Colon (tissue), 2 donors: ENCODE measurements at regions not wholly inside any gene's neighbourhood (a gene's known extent, or its start where the extent isn't known, plus 50 kb on each side); places are given as distances from the start of the nearest gene placed in this dataset.

ENCODE experiments used
- FAIRE-seq: peaks from 2 replicates; lab custom pipeline; 2012; peaks lifted over from hg19 to GRCh38; lab: Jason Lieb, UNC
- donor health status: control.
- donor health status: control.

DNA sequence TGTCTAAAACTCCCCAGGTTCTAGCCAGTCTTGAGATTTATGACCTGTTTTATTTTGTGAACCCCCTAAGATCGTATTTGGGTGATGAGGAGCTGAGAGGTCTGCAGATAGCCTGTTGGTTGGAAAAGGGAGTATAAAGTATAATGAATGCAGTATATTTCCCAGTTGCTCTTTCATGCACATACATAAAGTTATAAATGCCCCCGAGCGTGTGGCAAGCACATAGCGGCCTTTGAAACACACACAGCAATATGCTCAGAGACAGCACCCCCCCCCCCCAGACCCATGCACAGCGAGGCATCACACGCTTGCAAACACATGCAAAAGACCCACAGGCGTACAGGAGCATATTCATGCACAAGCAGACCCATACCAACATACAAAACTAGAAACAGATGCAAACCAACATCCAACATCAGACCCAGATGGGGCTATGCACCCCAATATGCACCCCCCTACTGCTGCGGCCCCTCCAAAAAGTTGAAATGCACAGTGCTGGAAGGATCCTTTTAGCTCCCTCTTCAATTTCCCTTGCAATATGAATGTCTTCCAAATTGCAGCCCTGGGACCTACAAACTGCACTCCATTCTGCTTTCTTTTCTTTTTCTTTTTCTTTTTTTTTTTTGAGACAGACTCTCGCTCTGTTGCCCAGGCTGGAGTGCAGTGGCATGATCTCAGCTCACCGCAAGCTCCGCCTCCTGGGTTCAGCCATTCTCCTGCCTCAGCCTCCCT lies 82.2 kb upstream of the TBX3 start:
- FAIRE-seq, result no peak

DNA sequence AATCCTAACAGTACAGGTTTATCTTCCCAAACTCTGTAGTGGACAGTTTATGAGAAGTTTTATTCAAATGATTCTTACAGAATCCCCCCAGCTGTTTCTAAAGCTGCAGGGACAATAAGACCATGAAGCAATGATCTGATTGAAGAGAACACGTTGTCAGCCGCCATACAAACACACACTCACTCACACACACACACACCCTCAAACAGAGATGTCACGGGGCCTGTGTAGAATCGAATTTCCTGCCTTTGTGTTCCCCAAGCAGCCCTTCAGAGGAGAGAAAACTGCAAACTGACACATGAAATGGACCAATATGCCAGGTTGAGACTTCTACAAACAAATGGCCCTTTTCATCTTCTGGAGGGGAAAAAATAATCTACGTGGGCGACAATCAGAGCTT lies 80.5 kb upstream of the TBX3 start:
- FAIRE-seq, result no peak

DNA sequence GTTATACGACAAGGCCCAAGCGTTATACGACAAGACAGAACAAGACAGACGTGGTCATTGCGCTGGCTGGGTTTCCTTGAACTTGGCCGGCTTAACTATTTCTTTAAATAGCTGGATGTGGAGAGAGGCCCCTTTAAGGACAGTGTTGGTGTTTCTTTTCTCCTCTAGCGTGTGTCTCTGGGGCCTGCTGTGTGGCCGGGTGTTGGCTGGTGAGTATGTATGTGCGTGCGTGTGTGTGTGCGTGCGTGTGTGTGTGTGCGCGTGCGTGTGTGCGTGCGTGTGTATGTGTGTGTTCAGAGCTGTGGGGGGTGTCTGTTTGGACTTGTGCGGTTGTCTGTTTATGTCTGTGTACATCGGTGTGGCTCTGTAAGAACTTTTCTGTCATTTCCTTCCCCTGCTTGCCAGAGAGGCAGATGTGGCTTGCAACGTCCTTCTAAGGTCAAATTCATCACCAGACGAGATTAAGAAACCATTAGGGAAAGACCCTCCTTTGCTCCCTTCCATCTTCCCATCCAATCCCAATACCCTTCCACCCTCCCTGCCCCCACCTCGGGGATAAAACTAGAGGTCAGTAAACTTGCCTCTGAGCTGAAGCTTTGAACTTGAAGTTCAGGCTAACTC lies 78.6 kb upstream of the TBX3 start:
- no peak for FAIRE-seq

DNA sequence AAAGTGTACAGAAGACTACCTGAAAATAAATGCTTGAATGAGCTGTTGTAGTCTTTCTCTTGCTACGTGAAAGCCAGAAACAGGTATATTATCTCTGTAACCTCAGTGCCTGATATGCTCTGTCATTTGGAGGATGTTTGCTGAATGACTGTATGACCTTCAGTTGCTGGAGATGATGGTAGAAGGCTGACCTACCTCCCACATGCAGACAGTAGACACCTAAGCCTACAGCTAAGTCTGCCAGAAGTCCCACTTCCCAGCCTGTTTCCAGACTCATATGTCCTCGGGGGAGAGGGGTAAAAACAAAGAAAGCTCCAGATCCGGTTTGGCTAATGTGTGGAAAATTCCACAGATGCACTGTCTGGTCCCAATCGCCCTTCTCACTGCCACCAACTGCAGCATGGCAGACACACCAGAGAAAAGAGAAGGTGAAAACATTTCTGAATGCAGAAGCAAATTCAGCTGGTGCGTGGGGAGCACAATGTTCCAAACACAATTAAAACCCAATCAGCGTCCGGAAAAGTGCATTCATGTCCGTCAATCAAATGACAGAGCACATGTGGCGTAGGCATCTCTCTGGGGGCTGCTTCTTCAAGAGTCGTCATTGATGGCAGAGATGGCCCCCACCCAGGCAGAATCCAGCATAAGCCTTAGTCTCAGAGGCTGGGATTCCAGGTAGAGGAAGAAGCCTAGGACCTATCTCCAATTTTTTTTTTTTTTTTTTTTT lies 76.3 kb upstream of the TBX3 start:
- FAIRE-seq, result no peak

DNA sequence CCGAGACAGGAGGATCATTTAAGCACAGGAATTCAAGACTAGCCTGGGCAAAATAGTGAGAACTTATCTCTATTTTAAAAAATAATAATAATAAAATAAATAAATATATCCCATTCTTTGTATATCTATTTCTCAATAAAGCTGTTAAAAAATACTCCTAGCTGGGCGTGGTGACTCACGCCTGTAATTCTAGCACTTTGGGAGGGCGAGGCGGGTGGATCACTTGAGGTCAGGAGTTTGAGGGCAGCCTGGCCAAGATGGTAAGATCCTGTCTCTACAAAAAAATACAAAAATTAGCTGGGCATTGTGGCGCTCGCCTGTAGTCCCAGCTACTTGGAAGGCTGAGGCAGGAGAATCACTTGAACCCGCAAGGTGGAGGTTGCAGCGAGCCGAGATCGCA lies 75.7 kb upstream of the TBX3 start:
- FAIRE-seq, result no peak

DNA sequence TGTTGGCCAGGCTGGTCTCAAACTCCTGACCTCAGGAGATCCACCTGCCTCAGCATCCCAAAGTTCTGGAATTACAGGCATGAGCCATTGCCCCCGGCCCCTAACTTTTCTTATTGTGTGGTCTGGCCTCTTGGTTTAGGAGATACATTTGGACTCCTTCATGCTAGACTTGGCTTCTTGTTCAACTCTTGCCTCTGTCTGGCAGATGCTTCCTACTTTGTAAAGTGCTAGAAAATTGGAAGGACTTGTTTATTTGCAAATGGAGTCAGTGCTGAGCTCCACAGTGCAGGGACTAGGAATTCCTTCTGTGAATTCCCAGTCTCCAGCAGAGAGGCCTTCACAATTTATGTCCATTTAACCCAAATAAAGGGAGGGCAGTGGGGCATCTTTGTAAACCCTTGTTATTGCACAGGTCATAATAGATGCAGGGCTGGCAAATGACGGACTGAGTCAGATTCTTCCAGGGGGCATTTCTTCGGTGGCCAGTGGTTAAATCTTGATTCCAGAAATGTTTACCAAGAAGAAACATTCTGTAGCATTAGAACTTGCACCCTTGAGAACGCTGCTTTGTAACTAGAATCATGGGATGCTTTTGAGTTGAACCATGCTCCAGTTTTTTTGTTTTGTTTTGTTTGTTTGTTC lies 73.8 kb upstream of the TBX3 start:
- FAIRE-seq, result no peak

DNA sequence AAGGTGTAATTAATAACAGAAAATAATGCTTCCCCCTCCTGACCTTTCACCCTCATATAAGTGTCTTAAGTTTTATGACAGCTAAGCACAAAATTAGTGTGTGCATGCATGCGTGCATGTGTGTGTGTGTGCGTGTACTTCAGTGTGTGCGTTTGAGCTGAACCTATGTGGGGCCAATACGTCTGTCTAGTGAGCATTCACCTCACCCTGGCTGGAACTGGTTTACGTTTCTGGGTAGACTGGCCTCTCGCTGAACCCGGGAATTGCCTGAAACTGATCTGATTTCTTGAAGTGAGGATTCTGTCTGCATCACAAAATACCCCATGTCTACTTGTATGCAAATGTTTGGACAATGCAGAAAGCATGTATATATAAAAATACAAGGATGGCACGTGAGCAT lies 68.2 kb upstream of the TBX3 start:
- no peak for FAIRE-seq

DNA sequence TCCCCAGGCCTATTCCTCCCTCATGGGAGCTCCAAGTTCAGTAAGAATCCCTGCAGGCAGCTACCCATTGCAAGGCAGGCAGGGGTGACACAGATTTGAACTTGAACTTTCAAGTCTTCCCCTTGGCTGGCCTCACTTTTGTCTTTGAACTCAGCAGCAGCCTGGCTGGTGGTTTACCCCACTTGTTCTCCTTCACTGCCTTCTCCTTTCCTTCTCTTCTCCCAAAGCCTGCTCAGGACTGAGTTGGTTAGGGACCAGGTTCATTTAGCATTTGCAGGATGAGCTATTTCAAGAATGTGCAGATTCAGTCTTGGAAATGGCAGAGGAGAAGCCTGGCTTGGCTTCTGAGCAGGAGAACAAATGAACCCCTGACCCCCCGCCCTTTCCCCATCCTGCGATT lies 67.7 kb upstream of the TBX3 start:
- FAIRE-seq, result no peak

DNA sequence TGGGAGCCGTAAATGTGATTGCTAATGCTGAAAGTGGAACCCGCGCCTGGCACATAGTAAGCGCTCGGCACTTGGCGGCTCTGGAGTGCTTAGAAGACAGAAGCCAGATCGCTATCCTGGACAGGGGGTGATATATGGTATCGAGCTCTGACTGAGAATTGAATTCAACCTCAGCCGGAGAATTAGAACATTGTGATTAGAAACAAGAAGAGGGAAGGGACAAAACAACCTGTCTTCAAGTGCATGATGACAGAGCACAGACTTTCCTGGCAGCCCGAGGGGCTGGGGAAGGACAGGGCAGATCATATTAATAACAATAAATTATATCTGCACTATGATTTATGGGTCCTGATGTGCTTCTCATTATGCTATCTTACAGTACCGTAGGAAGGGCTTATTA lies 66.9 kb upstream of the TBX3 start:
- FAIRE-seq, result no peak

DNA sequence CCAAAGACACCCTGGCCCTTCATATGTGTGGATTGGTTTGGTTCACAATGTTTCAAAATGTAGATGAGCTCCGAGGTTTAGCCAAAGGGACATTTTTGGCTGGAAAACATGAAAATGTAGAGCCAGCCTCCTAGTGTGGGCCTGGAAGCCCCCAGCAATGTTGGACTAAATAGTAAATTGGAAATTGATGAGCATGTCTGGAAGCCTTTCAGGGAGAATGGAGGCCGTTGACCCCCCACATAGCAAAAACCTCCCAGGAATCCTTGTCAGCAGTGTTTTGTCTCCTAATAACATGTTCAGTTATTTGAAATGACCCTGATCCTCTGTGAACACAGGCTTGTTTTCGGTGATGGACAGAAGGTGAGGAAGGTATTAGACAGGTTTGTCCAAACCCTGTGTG lies 65.1 kb upstream of the TBX3 start:
- FAIRE-seq, result no peak

DNA sequence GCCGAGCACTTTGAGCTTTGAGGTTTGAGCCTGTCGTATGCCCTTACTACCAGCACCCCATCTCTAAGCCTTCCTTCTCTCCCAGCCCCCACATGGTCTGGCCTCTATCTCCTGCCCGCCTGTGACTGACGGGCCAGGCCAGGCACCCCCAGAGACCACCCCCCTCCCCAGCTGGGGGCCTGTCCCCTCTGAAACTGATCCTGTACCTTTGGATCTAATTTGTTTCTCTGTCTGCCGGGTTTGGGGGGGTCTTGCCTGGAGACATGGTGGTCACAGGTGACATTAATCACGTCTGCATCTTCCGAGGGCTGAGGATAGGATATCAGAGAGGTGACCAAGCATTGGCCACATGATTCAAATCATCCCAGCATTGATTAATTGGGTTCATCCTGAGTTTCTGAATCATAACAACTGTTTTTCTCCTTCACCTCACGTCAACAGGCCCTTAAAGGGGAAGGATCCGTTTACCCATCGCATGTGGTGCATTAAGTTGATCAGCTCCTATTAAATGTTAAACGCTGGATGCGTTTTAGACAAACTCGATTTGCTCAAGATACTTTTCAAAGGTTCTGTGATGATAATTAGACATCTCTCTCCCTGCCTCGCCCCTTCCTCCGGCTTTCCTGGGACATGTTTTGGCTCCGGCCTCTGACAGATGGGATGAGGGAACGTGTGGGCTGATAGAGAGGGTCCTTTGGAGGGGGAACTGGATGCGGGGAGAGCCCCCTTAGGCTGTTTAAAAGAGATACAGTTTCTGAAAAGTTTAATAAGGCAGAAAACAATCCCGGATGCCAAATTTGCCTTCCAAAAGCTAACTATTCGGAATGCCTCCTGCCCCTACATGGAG lies 63.3 kb upstream of the TBX3 start:
- no peak for FAIRE-seq

DNA sequence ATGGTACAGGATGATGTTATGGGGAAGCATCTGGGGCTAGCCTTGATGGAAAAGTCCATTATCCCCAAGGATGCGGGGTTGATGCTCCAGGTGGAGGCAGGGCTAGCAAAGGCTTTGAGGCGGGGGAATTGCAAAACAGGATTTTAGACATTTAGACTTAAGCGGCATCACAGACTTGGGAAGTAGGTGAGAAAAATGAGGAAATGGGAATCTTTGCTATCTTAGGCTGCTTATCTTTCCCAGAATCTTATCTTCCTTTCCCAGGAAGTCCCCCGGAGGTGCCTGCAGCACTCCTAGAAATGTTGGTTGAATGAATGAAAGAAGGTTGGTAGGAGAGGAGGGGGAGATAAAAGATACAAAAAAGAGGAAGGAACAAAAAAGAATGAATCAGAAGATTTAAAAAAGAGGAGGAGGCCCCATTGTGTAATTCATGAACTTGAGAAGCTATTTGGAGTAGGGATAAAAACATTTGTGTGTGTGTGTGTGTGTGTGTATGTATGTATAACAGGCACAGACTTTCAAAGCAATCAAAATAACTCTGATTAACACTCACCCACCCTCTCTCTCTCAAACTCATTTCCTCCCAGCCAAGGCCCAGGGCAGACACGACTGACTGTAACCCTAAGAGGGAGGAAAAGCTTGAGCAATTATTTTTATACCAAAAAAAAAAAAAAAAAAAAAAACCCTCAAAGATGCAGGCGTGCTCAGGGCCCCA lies 62.5 kb upstream of the TBX3 start:
- FAIRE-seq, result no peak

DNA sequence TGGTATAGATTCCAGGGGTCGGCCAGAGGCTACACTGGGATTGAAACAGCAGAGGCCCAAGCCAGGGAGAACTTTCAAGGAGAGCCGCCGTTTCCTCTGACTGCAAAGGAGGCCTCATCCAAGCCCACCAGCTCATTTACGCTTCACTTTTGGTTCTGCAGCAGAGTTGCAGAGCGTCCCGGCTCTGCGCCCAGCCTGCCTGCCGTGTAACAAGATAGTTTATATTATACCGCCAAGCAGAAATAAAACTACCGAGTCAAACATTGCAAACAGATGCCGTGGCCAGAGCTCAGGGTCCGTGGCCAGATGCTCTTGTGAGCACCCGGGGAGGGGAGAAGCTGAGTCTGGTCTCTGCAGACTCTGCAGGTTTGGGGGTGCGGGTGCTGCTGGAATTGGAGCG lies 60.7 kb upstream of the TBX3 start:
- FAIRE-seq, result no peak

DNA sequence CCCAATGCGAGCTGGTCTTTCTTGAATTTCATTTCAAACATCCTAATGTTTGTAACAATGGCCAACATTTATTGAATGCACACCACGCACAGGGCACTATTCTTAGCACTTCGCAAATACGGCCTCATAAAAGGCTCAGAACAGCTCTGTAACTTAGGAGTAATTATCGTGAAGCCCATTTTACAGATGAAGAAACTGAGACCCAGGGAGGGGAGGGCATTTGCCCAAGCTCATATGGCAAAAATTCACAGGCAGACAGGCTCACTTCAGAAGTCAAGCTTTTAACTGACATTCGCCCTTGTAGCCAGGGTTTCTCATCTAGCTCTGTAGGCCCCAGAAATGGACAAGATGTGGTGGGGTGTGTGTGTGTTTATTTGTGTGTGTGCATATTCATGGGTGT lies 60.3 kb upstream of the TBX3 start:
- no peak for FAIRE-seq

DNA sequence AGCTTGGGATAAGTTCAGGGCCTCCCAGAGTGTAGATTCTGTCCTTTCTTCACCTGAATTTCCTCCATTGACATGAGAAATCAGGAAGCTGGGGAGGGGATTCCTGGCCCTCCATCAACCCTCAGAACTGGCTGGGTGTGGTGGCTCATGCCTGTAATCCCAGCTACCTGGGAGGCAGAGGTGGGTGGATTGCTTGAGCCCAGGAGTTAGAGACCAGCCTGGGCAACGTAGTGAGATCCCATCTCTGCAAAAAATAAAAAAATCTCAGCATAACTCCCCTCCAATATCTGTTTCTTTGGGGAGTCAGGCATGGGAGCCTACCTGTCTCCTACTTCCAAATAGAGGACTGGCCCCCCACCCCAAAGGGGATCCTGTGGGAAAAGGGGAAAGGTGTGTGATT lies 59.8 kb upstream of the TBX3 start:
- FAIRE-seq, result no peak

DNA sequence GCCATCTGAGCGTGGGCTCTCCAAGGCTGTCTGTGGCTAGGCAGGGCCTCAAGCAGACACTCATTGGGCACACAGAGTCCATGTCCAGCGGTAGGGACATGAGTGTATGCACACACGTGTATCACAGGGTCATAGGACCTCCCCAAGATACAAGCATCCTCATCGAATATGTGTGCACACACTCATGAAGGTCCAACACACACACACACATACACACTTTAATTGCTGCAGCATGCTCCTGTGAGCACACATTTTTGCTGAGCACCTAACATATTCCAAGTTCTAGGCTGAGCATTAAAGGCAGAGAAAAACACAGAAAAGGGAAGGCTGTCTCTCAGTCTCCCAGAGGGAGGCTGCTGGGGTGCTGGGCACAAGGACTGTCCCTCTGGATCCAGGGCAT lies 59.3 kb upstream of the TBX3 start:
- FAIRE-seq, result no peak

DNA sequence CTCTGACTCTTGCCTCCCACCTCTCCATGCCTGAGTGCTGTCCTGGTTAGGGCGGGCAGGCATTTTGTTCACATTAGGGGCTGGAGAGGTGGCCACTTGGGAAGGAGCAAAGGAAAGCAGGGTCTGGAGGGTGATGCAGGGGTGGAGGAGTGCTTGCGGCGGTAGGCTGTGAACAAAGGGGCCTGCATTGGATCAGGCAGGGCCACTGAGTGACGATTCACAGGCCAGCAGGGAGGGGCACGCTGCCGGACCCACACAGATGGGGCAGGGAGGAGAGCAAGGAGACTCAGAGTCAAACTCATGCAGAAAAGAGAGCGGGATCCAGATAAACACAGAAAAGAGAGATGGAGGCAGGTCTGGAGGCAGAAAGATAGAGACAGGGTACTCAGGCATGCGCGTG lies 58.4 kb upstream of the TBX3 start:
- FAIRE-seq, result no peak

DNA sequence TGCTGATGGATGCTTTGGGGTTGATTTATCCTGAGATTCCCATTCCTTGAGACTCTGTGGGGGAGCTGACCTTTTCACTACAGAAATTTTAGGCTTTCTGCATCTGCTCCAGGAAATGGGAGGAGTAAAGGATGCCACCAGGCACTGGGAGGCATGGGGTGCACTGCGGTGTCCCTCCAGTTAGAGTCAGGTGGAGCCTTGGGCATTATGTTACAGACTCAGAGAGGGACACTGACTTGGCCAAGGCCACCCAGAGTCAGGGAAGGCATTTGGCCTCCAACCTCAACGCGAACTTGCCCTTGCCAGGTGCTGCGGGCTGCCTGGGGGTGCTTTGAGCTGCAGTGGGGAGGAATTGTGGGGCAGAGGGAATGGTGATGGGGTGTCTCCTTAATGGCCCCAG lies 58.0 kb upstream of the TBX3 start:
- FAIRE-seq, result no peak

DNA sequence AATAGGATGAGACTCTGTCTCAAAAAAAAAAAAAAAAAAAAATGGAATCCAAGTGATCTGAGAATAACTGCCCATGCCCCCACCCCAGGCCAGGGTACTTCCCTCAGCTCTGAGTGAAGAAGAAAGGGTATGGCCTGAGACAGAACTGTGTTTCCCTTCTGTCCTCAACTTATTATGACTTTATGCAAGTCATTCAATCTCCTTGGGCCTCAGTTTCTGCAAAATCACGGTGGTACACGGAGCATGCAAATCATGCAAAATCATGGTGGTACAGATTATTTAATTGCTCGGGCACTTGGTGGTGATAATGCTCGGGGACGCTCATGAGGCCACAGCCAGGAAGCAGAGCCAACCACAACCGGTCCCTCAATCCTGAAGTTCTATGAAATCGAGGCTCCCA lies 56.5 kb upstream of the TBX3 start:
- no peak for FAIRE-seq

DNA sequence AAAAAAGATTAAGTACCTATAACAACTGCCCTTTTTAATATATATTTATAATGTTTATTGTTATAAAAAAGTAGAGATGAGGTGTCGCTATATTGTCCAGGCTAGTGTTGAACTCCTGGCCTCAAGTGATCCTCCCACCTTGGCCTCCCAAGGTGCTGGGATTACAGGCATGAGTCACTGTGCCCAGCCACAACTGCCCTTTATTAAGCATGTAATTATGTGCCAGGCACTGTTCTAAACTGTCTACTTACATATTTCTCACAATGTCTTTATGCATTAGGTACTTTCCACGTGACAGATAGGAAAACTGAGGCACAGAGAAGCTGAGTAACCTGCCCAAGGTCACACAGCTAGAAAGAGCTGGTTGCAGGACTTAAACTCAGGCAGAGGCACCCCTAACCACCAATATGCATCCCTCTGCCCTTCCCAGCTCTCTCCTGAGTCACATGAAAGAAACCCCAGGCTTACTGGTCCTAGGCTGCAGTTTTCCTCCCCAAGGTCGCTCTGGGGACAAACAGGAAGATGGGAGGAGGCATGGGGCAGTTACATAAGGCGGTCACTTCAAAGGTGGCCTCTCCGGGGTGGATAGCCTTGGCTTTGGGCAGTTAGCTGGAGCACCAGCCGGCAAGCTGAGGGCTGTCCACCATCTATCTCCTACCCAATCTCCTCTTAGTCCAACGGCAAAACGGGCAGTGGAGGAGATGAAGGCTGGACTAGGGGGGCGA lies 54.6 kb upstream of the TBX3 start:
- FAIRE-seq, result no peak
